ENCODE measurements at regions not wholly inside any gene's neighbourhood (a gene's known extent, or its start where the extent isn't known, plus 50 kb on each side); places are given as distances from the start of the nearest gene placed in this dataset.

DNA sequence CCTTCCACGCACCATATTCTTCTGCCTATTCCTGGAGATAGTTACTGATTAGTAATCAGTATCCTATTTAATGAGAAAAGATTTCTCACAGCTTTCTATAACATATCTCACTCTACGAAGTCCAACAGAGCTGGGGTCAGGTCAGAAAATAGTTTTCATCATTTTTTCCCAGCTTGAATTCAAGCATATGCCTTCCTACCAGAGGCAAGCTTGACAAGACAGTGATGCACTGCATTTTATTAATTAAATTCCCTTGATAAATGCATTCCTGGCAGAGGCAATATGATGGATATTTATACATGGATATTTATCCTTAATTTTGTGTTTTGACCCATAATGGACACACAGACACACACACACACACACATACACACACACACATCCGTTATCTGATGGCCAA lies 961.4 kb downstream of the EPHA3 start:
- TF ChIP-seq, protein P1, sequence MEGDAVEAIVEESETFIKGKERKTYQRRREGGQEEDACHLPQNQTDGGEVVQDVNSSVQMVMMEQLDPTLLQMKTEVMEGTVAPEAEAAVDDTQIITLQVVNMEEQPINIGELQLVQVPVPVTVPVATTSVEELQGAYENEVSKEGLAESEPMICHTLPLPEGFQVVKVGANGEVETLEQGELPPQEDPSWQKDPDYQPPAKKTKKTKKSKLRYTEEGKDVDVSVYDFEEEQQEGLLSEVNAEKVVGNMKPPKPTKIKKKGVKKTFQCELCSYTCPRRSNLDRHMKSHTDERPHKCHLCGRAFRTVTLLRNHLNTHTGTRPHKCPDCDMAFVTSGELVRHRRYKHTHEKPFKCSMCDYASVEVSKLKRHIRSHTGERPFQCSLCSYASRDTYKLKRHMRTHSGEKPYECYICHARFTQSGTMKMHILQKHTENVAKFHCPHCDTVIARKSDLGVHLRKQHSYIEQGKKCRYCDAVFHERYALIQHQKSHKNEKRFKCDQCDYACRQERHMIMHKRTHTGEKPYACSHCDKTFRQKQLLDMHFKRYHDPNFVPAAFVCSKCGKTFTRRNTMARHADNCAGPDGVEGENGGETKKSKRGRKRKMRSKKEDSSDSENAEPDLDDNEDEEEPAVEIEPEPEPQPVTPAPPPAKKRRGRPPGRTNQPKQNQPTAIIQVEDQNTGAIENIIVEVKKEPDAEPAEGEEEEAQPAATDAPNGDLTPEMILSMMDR (IDR thresholded peaks at IDR 0.05) = no peak
- no peak for TF ChIP-seq POLR2A (IDR thresholded peaks at IDR 0.05)
